ENCODE measurements at regions not wholly inside any gene's neighbourhood (a gene's known extent, or its start where the extent isn't known, plus 50 kb on each side); places are given as distances from the start of the nearest gene placed in this dataset.

GRCh38 chr12:5203274-5203673 lies 159.6 kb downstream of the KCNA5 start:
- no peaks in the 10 kb centered on the region for H3K9me2 ChIP-seq (ENCODE audit: insufficient read depth)
- DNase-seq (ENCODE audit: low spot score): no peak
- Mint-ChIP-seq H3K27ac (peak overlapping the region; percentile 15; the same call in 1 of the 2 replicates), H3K27me3 (ENCODE audit: insufficient read depth, low read depth, poor library complexity) (peaks cover 4% of the 10 kb centered on the region), H3K4me1 (peaks cover 34% of the 10 kb centered on the region), H3K4me3 (no peak overlapping the region), H3K36me3 (ENCODE audit: low read depth) (no peaks in the 10 kb centered on the region), H3K9me3 (no peaks in the 10 kb centered on the region)
- no peak overlapping the region for H3K4me2 ChIP-seq
- H3K4me3 ChIP-seq: no peak overlapping the region
- no peaks in the 10 kb centered on the region for H3K79me2 ChIP-seq (replicated peaks; ENCODE audit: insufficient read depth)
- H3K4me1 ChIP-seq (ENCODE audit: insufficient read depth): peaks cover 19% of the 10 kb centered on the region; the same call in 1 of the 2 replicates
- no peak overlapping the region for H3K27ac ChIP-seq (ENCODE audit: low read depth)
- ATAC-seq: no peak
- H3F3A ChIP-seq (replicated peaks; ENCODE audit: low read depth): no peaks in the 10 kb centered on the region
- TF ChIP-seq STAT1 (IDR thresholded peaks at IDR 0.05; ENCODE audit: unreplicated experiment) (no peak), CREB1 (CRISPR knock-in tag; IDR thresholded peaks at IDR 0.05; ENCODE audit: low read depth) (no peak), ZNF331 (CRISPR knock-in tag; IDR thresholded peaks at IDR 0.05; ENCODE audit: low read depth) (no peak), EZH2 (IDR thresholded peaks at IDR 0.05; ENCODE audit: low read depth, unreplicated experiment) (no peak), CTCF (conservative IDR thresholded peaks at IDR 0.05; ENCODE audit: low read depth in 2 of 2) (no peak), ZNF462 (CRISPR knock-in tag; IDR thresholded peaks at IDR 0.05) (no peak), ZNF114 (CRISPR knock-in tag; IDR thresholded peaks at IDR 0.05) (no peak), REST (IDR thresholded peaks at IDR 0.05; ENCODE audit: unreplicated experiment) (no peak), ETS1 (IDR thresholded peaks at IDR 0.05) (no peak), POLR2AphosphoS5 (IDR thresholded peaks at IDR 0.05; ENCODE audit: low read depth) (no peak), NANOG (IDR thresholded peaks at IDR 0.05; ENCODE audit: borderline replicate concordance) (no peak), EZH2phosphoT487 (IDR thresholded peaks at IDR 0.05; ENCODE audit: unreplicated experiment) (no peak), JUNB (IDR thresholded peaks at IDR 0.05; ENCODE audit: unreplicated experiment) (no peak)
- no peaks in the 10 kb centered on the region for H3K27me3 ChIP-seq (ENCODE audit: insufficient read depth)
- no peak overlapping the region for H2AFZ ChIP-seq
- H3K36me3 ChIP-seq (ENCODE audit: insufficient read depth): no peaks in the 10 kb centered on the region
- 0 out of 2 replicates have a peak, but pooled peaks cover 4% of the 10 kb centered on the region for H4K20me1 ChIP-seq (replicated peaks; ENCODE audit: insufficient read depth)
